ENCODE measurements at regions not wholly inside any gene's neighbourhood (a gene's known extent, or its start where the extent isn't known, plus 50 kb on each side); places are given as distances from the start of the nearest gene placed in this dataset.

- DNase-seq (ENCODE audit: low read depth), result no peak
Observed at GRCh38 chr2:196587739-196588138, 51.8 kb upstream of the CCDC150 start.

GRCh38 chr2:196589419-196589818, 50.1 kb upstream of the CCDC150 start:
- no peak for DNase-seq (ENCODE audit: low read depth)
